H1 (cell line): ENCODE measurements at regions not wholly inside any gene's neighbourhood (a gene's known extent, or its start where the extent isn't known, plus 50 kb on each side); places are given as distances from the start of the nearest gene placed in this dataset.

Experiments
- CREB1 ChIP-seq: IDR thresholded peaks from 2 replicates; pipeline ENCODE4 v1.6.1; 2012; ENCODE audit warnings: inconsistent platforms
- EP300 ChIP-seq, 2 experiments: IDR thresholded peaks; 1 replicate in 1 of 2; 2 replicates in 1 of 2; pipeline ENCODE4 v1.6.1; 2011 to 2012; ENCODE audit warnings: low read depth in 2 of 2, low read length in 2 of 2, mild to moderate bottlenecking in 2 of 2, borderline replicate concordance in 1 of 2, inconsistent platforms in 1 of 2, moderate library complexity in 1 of 2
- GABPA ChIP-seq: IDR thresholded peaks from 2 replicates; pipeline ENCODE4 v1.6.1; 2011; ENCODE audit warnings: mild to moderate bottlenecking, low read length, moderate library complexity, borderline replicate concordance; ENCODE audit not compliant: insufficient read depth
- TF ChIP-seq, protein P1 (sequence below), 3 experiments: IDR thresholded peaks; 1 replicate in 2 of 3; 2 replicates in 1 of 3; pipeline versions ENCODE4 v1.5.1 to v1.6.1; 2011; ENCODE audit warnings: low read length in 3 of 3, mild to moderate bottlenecking in 3 of 3, inconsistent platforms in 2 of 3, low read depth in 1 of 3, moderate library complexity in 1 of 3; ENCODE audit not compliant: insufficient read depth in 1 of 3; ENCODE audit errors: control extremely low read depth in 1 of 3
- TF ChIP-seq, protein P2 (sequence below): IDR thresholded peaks from 2 replicates; pipeline ENCODE4 v1.6.1; 2012; ENCODE audit warnings: low read length, inconsistent platforms
- TF ChIP-seq, protein P3 (sequence below): IDR thresholded peaks from 2 replicates; pipeline ENCODE4 v1.6.1; 2012; ENCODE audit warnings: inconsistent platforms

DNA sequence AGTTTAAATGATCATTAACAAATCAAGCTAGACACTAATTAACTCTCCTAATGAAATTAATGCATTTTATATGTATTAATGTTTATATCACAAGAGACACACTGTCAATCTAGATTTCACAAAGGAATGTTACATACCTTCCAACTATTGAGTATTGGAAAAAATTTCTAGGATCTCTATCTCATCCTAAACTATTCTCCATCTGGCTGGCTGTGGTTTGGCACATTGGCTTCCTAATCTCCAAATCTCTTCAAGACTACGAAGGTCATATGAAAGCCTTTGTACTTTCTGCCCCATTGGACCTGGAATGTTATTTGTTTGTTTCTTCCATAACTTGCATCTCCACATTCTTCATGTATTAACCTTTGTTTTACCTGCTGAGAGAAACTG lies 1160.0 kb downstream of the ADGRL3 start:
- TF ChIP-seq, protein P1, sequence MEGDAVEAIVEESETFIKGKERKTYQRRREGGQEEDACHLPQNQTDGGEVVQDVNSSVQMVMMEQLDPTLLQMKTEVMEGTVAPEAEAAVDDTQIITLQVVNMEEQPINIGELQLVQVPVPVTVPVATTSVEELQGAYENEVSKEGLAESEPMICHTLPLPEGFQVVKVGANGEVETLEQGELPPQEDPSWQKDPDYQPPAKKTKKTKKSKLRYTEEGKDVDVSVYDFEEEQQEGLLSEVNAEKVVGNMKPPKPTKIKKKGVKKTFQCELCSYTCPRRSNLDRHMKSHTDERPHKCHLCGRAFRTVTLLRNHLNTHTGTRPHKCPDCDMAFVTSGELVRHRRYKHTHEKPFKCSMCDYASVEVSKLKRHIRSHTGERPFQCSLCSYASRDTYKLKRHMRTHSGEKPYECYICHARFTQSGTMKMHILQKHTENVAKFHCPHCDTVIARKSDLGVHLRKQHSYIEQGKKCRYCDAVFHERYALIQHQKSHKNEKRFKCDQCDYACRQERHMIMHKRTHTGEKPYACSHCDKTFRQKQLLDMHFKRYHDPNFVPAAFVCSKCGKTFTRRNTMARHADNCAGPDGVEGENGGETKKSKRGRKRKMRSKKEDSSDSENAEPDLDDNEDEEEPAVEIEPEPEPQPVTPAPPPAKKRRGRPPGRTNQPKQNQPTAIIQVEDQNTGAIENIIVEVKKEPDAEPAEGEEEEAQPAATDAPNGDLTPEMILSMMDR (IDR thresholded peaks at IDR 0.05; ENCODE audit: control extremely low read depth in 1 of 3, insufficient read depth in 1 of 3, low read depth in 1 of 3, low read length in 3 of 3), result no peak
- TF ChIP-seq CREB1 (no peak), GABPA (no peak), EP300 (IDR thresholded peaks at IDR 0.05; ENCODE audit: borderline replicate concordance in 1 of 2, low read depth in 2 of 2, low read length in 2 of 2) (no peak)
- TF ChIP-seq, protein P2, sequence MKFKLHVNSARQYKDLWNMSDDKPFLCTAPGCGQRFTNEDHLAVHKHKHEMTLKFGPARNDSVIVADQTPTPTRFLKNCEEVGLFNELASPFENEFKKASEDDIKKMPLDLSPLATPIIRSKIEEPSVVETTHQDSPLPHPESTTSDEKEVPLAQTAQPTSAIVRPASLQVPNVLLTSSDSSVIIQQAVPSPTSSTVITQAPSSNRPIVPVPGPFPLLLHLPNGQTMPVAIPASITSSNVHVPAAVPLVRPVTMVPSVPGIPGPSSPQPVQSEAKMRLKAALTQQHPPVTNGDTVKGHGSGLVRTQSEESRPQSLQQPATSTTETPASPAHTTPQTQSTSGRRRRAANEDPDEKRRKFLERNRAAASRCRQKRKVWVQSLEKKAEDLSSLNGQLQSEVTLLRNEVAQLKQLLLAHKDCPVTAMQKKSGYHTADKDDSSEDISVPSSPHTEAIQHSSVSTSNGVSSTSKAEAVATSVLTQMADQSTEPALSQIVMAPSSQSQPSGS, result no peak
- TF ChIP-seq, protein P3, sequence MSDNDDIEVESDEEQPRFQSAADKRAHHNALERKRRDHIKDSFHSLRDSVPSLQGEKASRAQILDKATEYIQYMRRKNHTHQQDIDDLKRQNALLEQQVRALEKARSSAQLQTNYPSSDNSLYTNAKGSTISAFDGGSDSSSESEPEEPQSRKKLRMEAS, result no peak
